ENCODE measurements at regions not wholly inside any gene's neighbourhood (a gene's known extent, or its start where the extent isn't known, plus 50 kb on each side); places are given as distances from the start of the nearest gene placed in this dataset.

- no peak for DNase-seq
Observed at GRCh38 chr9:119836036-119836435, 466.8 kb upstream of the BRINP1 start.

- no peak for DNase-seq
Observed at GRCh38 chr9:119834064-119834620, 464.9 kb upstream of the BRINP1 start.

GRCh38 chr9:119831309-119831708, 462.1 kb upstream of the BRINP1 start:
- no peak for DNase-seq

GRCh38 chr9:119829748-119830147, 460.5 kb upstream of the BRINP1 start:
- DNase-seq = no peak

- no peak for DNase-seq
Observed at GRCh38 chr9:119829186-119829585, 460.0 kb upstream of the BRINP1 start.

GRCh38 chr9:119827526-119827925, 458.3 kb upstream of the BRINP1 start:
- no peak for DNase-seq

GRCh38 chr9:119827126-119827525, 457.9 kb upstream of the BRINP1 start:
- DNase-seq = no peak

GRCh38 chr9:119818726-119819435, 449.6 kb upstream of the BRINP1 start:
- DNase-seq = no peak

- peak in 7 of 58 donors; percentile 7 to 53 (median 14) for DNase-seq
Observed at GRCh38 chr9:119810645-119811429, 441.6 kb upstream of the BRINP1 start.

- DNase-seq = no peak
Observed at GRCh38 chr9:119803679-119804078, 434.4 kb upstream of the BRINP1 start.

- peak in 52 of 58 donors; percentile 3 to 79 (median 52) for DNase-seq
Observed at GRCh38 chr9:119802621-119803020, 433.4 kb upstream of the BRINP1 start.

- DNase-seq = no peak
Observed at GRCh38 chr9:119802133-119802532, 432.9 kb upstream of the BRINP1 start.

GRCh38 chr9:119801311-119801710, 432.1 kb upstream of the BRINP1 start:
- DNase-seq = no peak

GRCh38 chr9:119795395-119795794, 426.2 kb upstream of the BRINP1 start:
- no peak for DNase-seq

- DNase-seq = no peak
Observed at GRCh38 chr9:119794836-119795235, 425.6 kb upstream of the BRINP1 start.

- peak in 17 of 58 donors; percentile 1 to 56 (median 12) for DNase-seq
Observed at GRCh38 chr9:119793218-119793617, 424.0 kb upstream of the BRINP1 start.

- no peak for DNase-seq
Observed at GRCh38 chr9:119792242-119792641, 423.0 kb upstream of the BRINP1 start.

GRCh38 chr9:119789987-119790386, 420.8 kb upstream of the BRINP1 start:
- no peak for DNase-seq

GRCh38 chr9:119788921-119789320, 419.7 kb upstream of the BRINP1 start:
- DNase-seq = peak in 2 of 58 donors; percentile 11 to 18

- DNase-seq = no peak
Observed at GRCh38 chr9:119781886-119782285, 412.7 kb upstream of the BRINP1 start.

- DNase-seq = no peak
Observed at GRCh38 chr9:119775410-119775809, 406.2 kb upstream of the BRINP1 start.

- no peak for DNase-seq
Observed at GRCh38 chr9:119773823-119774222, 404.6 kb upstream of the BRINP1 start.
